ENCODE measurements at regions not wholly inside any gene's neighbourhood (a gene's known extent, or its start where the extent isn't known, plus 50 kb on each side); places are given as distances from the start of the nearest gene placed in this dataset.

GRCh38 chr11:97786961-97787360, 1233.8 kb upstream of the CNTN5 start:
- no peaks in the 10 kb centered on the region for H3K27me3 ChIP-seq (replicated peaks in 1 of 4; ENCODE audit: control extremely low read depth in 1 of 4, control insufficient read depth in 3 of 4, insufficient read depth in 4 of 4, low read length in 3 of 4)
- H2AFZ ChIP-seq (ENCODE audit: insufficient read depth, low read depth, low read length, poor library complexity, severe bottlenecking), result no peak overlapping the region
- peaks cover 0 to 8% (median 0%) of the 10 kb centered on the region in 3 donors for H3K9me3 ChIP-seq (ENCODE audit: control extremely low read depth in 1 of 3, control insufficient read depth in 2 of 3, insufficient read depth in 1 of 3, low read length in 2 of 3)
- no peak overlapping the region for H3K4me3 ChIP-seq (ENCODE audit: control extremely low read depth in 1 of 5, extremely low read depth in 1 of 5, insufficient read depth in 1 of 5, low read depth in 2 of 5, low read length in 4 of 5)
- H3K36me3 ChIP-seq (replicated peaks in 1 of 2; ENCODE audit: control extremely low read depth in 1 of 2, control insufficient read depth in 1 of 2, extremely low read depth in 1 of 2, insufficient read depth in 2 of 2, low read length in 1 of 2), result no peaks in the 10 kb centered on the region
- ChIA-PET CTCF (no interaction called here), POLR2A (no interaction called here)
- H3K79me2 ChIP-seq (ENCODE audit: control insufficient read depth, insufficient read depth, low read length), result no peaks in the 10 kb centered on the region
- ATAC-seq (ENCODE audit: low read depth) (no peak), DNase-seq (no peak)
- Mint-ChIP-seq H3K4me1 (no peaks in the 10 kb centered on the region), H3K27ac (no peak overlapping the region), H3K9me3 (ENCODE audit: insufficient read depth) (peaks cover 2% of the 10 kb centered on the region), H3K27me3 (no peaks in the 10 kb centered on the region), H3K4me3 (no peak overlapping the region)
- no peaks in the 10 kb centered on the region for H4K20me1 ChIP-seq (ENCODE audit: control insufficient read depth, insufficient read depth, low read length, poor library complexity, severe bottlenecking)
- no CpG with 5 or more reads among the region's 3 CpGs for WGBS (ENCODE audit: insufficient coverage)
- no peaks in the 10 kb centered on the region for H3K4me1 ChIP-seq (ENCODE audit: control insufficient read depth in 2 of 2, insufficient read depth in 2 of 2, low read length in 2 of 2)
- H3K9ac ChIP-seq (ENCODE audit: low read length), result no peak overlapping the region
- intact Hi-C loops (cut with micrococcal nuclease), result no loop called here
- H3K27ac ChIP-seq (ENCODE audit: low read length in 2 of 2), result no peak overlapping the region
- no peak overlapping the region for H3K4me2 ChIP-seq (replicated peaks; ENCODE audit: low read depth, low read length, poor library complexity, severe bottlenecking)
- TF ChIP-seq, protein P1, sequence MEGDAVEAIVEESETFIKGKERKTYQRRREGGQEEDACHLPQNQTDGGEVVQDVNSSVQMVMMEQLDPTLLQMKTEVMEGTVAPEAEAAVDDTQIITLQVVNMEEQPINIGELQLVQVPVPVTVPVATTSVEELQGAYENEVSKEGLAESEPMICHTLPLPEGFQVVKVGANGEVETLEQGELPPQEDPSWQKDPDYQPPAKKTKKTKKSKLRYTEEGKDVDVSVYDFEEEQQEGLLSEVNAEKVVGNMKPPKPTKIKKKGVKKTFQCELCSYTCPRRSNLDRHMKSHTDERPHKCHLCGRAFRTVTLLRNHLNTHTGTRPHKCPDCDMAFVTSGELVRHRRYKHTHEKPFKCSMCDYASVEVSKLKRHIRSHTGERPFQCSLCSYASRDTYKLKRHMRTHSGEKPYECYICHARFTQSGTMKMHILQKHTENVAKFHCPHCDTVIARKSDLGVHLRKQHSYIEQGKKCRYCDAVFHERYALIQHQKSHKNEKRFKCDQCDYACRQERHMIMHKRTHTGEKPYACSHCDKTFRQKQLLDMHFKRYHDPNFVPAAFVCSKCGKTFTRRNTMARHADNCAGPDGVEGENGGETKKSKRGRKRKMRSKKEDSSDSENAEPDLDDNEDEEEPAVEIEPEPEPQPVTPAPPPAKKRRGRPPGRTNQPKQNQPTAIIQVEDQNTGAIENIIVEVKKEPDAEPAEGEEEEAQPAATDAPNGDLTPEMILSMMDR (IDR thresholded peaks at IDR 0.05), result no peak
- TF ChIP-seq EZH2 (IDR thresholded peaks at IDR 0.05; ENCODE audit: borderline replicate concordance, insufficient read depth, low read depth, low read length, poor library complexity, severe bottlenecking), result no peak

DNA sequence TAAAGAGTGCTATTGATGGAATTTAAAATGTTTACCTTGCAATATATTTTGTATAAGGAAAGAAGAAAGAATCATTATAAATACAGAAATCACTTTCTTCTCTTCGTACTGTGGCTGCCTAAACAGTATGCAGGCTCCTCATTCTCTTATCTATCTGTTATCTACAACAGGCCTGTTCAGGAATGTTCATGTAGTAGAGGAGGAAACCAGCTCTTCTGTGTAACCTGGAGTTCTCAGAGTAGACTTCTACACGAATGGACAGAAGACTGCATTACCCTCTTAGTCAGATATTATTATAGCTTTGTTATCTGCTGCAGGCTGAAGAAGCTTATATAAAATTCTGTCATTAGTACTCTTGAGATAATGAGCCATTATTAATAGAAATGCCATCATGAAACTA, 1225.9 kb upstream of the CNTN5 start:
- CTCF ChIA-PET, result no interaction called here
- H3K4me1 ChIP-seq (ENCODE audit: control insufficient read depth in 2 of 2, insufficient read depth in 2 of 2, low read length in 2 of 2), result no peaks in the 10 kb centered on the region

More for the DNA sequence above, 1225.9 kb upstream of the CNTN5 start:
- intact Hi-C loops (cut with micrococcal nuclease), result no loop called here
- Mint-ChIP-seq H3K27ac (no peak overlapping the region), H3K4me1 (no peaks in the 10 kb centered on the region), H3K4me3 (no peak overlapping the region), H3K9me3 (ENCODE audit: insufficient read depth) (no peaks in the 10 kb centered on the region), H3K27me3 (no peaks in the 10 kb centered on the region)
- H3K9me3 ChIP-seq (ENCODE audit: control extremely low read depth in 1 of 3, control insufficient read depth in 2 of 3, insufficient read depth in 1 of 3, low read length in 2 of 3), result peaks cover 0 to 7% (median 1%) of the 10 kb centered on the region in 3 donors
- H2AFZ ChIP-seq (ENCODE audit: insufficient read depth, low read depth, low read length, poor library complexity, severe bottlenecking), result no peak overlapping the region
- ATAC-seq (ENCODE audit: low read depth), result no peak
- TF ChIP-seq, protein P1 (IDR thresholded peaks at IDR 0.05), result no peak
- no peak for TF ChIP-seq EZH2 (IDR thresholded peaks at IDR 0.05; ENCODE audit: borderline replicate concordance, insufficient read depth, low read depth, low read length, poor library complexity, severe bottlenecking)
- no peak overlapping the region for H3K27ac ChIP-seq (ENCODE audit: low read length in 2 of 2)
- no peak overlapping the region for H3K4me2 ChIP-seq (replicated peaks; ENCODE audit: low read depth, low read length, poor library complexity, severe bottlenecking)
- no peak overlapping the region for H3K9ac ChIP-seq (ENCODE audit: low read length)
- H3K79me2 ChIP-seq (ENCODE audit: control insufficient read depth, insufficient read depth, low read length), result no peaks in the 10 kb centered on the region
- H4K20me1 ChIP-seq (ENCODE audit: control insufficient read depth, insufficient read depth, low read length, poor library complexity, severe bottlenecking), result no peaks in the 10 kb centered on the region
- WGBS (ENCODE audit: insufficient coverage), result no CpG with 5 or more reads among the region's 2 CpGs
- no peaks in the 10 kb centered on the region for H3K36me3 ChIP-seq (replicated peaks in 1 of 2; ENCODE audit: control extremely low read depth in 1 of 2, control insufficient read depth in 1 of 2, extremely low read depth in 1 of 2, insufficient read depth in 2 of 2, low read length in 1 of 2)
- H3K27me3 ChIP-seq (replicated peaks in 1 of 4; ENCODE audit: control extremely low read depth in 1 of 4, control insufficient read depth in 3 of 4, insufficient read depth in 4 of 4, low read length in 3 of 4), result no peaks in the 10 kb centered on the region
- H3K4me3 ChIP-seq (ENCODE audit: control extremely low read depth in 1 of 5, extremely low read depth in 1 of 5, insufficient read depth in 1 of 5, low read depth in 2 of 5, low read length in 4 of 5), result no peak overlapping the region
- POLR2A ChIA-PET, result no interaction called here
- DNase-seq, result no peak
